Forelimb muscle (tissue), 1 donor: ENCODE measurements at regions not wholly inside any gene's neighbourhood (a gene's known extent, or its start where the extent isn't known, plus 50 kb on each side); places are given as distances from the start of the nearest gene placed in this dataset.
"Not testable (repeated sequence)": the region's sequence is repeated elsewhere in the genome, so short reads cannot be mapped to it uniquely, and the experiment has no call there.

Experiments used
- DNase-seq: peaks from one replicate; pipeline ENCODE4 v3.0.0-alpha.2; 2013; ENCODE audit warnings: low read depth

GRCh38 chr5:115691814-115692213 lies 66.0 kb upstream of the TMED7 start:
- DNase-seq, result not testable (repeated sequence)

- no peak for DNase-seq
Observed at GRCh38 chr5:115686738-115687074, 60.9 kb upstream of the TMED7 start.

- no peak for DNase-seq
Observed at GRCh38 chr5:115686051-115686737, 60.4 kb upstream of the TMED7 start.

GRCh38 chr5:115685490-115685889 lies 59.7 kb upstream of the TMED7 start:
- DNase-seq, result no peak

GRCh38 chr5:115684513-115685037 lies 58.7 kb upstream of the TMED7 start:
- no peak for DNase-seq

- no peak for DNase-seq
Observed at GRCh38 chr5:115683081-115683480, 57.2 kb upstream of the TMED7 start.
